ENCODE measurements at regions not wholly inside any gene's neighbourhood (a gene's known extent, or its start where the extent isn't known, plus 50 kb on each side); places are given as distances from the start of the nearest gene placed in this dataset.

DNA sequence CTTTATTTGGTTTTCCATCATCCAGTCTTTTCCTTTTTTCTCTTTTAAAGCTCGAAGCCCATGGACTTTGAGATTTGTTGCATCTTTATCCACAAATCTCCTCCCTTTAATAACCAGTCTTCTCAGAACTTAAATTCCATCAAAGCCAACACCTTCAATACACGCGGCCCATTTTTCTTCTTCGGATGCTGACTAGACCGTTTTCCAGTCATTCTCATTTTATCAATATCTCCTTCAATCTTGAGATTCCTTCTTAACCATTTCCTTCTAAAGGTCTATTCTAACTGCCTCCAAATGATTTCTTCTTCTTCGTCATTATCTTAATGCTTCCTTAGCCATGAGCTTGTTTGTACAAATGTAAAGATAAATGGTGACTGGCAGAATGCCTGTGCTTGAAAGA is 173.5 kb downstream of the BAMBI start:
- TF ChIP-seq, protein P1, sequence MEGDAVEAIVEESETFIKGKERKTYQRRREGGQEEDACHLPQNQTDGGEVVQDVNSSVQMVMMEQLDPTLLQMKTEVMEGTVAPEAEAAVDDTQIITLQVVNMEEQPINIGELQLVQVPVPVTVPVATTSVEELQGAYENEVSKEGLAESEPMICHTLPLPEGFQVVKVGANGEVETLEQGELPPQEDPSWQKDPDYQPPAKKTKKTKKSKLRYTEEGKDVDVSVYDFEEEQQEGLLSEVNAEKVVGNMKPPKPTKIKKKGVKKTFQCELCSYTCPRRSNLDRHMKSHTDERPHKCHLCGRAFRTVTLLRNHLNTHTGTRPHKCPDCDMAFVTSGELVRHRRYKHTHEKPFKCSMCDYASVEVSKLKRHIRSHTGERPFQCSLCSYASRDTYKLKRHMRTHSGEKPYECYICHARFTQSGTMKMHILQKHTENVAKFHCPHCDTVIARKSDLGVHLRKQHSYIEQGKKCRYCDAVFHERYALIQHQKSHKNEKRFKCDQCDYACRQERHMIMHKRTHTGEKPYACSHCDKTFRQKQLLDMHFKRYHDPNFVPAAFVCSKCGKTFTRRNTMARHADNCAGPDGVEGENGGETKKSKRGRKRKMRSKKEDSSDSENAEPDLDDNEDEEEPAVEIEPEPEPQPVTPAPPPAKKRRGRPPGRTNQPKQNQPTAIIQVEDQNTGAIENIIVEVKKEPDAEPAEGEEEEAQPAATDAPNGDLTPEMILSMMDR (IDR thresholded peaks at IDR 0.05): no peak
- no peak for TF ChIP-seq POLR2A (IDR thresholded peaks at IDR 0.05)
